GM18909 (cell line): ENCODE measurements at regions not wholly inside any gene's neighbourhood (a gene's known extent, or its start where the extent isn't known, plus 50 kb on each side); places are given as distances from the start of the nearest gene placed in this dataset.
"Not testable (repeated sequence)": the region's sequence is repeated elsewhere in the genome, so short reads cannot be mapped to it uniquely, and the experiment has no call there.

ENCODE experiments used
- ATAC-seq: cut with Tn5 transposase; IDR thresholded peaks from one replicate; pipeline ENCODE4 v1.9.1; 2021; ENCODE audit warnings: mild to moderate bottlenecking; ENCODE audit not compliant: unreplicated experiment, poor library complexity

DNA sequence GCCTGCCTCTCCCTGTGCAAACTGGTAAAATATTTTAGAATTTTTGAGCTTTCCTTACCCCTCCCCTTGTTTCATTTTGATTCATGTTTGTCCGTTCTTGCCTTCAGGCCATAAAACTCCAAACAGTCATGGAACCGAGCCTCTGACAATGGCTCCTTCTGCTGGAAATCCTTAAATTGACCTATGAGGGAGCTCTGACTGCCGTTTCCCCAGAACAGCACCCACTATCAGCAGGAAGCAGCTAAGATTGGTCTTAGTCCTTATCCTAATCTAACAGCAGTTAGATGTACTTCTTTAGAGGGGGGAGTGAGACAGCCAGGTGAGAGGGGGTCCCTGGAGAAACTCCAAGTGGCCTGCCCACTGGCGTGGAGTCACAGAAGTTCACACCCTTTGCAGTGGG is 106.7 kb downstream of the FAM174A start:
- no peak for ATAC-seq

DNA sequence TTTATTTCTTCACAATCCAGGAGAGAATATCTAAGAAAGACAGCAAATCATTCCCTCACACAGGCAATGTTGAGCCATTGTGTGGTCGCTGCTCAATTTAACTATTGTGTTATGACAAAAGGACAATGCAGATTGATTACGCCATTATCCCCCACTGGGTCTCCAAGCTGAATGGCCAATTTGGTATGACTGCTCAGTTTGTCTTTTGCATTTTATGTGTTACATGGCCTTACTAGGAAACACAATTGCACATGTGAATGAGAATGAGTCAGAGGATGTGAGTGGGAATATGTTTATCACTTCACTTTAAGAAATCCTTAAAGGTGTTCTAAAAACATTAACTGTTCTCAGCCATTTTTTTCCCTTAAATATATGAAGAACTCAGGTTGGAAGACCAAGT is 108.3 kb downstream of the FAM174A start:
- no peak for ATAC-seq

DNA sequence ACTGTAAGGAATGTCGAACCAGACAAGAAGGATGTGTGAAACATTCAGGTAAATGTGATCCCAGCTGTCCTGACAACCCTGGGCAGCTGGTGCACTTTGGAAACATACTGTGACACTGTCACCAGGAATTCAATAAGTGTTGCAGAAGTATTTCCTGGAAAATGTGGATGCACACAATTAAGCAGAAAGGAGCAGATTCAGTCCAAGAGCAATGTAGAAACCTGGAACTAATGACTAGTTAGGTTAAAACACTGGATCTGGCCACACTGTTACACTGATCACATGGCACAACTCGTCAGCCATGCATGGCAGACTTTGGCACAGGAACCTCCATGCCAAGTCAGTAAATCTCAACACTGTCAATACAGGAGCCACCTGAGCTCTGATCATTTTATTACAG is 109.0 kb downstream of the FAM174A start:
- ATAC-seq = no peak

DNA sequence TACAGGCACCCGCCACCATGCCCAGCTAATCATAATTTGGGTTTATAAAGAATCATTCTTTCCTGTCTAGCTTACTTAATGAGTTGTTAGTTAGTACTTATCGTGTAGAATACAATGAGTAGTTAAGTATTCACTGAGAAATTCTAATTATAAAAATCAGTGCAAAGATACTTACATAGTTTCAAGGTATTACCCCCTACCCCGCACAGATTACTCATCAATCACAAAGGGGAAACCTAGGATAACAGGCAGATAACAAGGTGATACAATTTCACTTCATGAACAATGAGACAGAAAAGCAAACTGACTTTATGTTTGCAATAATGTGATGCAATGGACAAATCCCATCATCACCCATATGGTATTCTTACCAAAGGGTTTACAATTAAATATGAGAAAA is 109.6 kb downstream of the FAM174A start:
- ATAC-seq = no peak

DNA sequence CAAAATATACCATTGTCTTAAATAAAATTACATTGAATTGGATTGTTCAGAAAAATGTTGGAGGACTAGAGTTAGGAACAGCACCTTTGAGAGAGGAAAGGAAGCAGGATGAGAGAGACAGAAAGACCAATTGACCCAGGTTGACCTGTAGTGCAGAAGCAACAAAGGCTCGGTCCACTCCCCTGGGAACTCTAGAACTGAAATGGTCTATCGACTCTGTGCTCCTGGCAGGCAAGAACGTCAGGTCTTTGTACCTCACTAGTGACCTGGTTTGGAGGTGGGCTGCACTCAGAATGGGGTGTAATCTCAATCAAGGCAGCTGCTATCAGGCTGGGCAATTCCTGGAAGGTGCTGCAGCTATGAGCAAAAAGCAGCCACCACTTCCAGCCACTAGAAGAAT is 110.8 kb downstream of the FAM174A start:
- no peak for ATAC-seq

DNA sequence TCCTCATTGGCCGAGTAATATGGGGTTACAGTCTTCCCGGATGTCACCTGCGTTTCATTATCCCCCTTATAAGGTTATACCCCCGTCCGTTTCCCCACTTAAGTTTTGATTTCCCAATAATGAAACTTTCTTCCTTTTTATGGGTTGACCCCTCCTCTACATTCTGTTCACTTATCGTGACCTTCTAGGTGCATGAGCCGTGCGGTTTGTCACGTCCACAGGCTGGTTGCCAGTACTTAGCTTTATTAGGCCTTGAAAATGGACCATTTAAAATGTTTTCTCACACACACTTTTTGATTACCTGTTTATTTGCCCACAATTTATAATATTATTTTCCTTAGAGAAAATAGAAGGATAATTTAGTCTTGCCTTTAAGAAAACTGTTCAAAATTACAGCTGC is 111.5 kb downstream of the FAM174A start:
- no peak for ATAC-seq

DNA sequence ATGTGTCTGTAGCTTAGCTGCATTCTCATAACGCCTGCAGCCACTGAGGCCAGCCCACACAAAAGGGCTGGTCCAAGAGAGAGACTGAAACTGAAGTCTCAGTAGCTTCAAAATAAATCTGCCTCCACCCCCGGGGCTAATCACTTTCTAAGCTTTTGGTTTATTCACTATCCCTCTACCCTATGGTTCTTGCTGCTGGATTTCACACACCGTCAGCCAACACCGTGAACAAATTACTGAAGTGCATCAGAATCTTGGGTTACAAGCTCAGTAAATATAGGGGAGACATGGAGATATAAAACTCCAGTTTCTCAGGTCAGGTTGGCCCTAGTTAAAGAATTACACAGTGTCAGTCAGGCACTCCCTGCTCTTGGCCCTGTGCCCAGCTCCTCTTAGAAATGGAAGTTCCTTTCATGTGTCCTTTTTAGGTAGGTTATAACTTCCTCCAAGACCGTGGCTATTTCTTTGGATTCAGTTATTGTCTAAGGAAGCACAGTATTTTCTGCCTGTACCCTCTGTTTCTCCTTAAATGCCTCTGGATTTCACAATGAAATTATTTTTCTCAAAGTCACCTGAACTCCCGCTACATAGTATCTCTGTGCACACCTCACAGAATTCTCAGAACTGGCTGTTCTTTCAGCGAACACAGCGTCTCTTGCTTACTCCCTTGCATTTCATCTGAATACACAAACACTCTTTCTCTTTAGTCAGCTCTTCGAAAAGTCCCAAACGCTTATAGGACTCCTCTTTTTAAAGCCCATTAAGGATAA is 112.5 kb downstream of the FAM174A start:
- ATAC-seq = peak; percentile 75

DNA sequence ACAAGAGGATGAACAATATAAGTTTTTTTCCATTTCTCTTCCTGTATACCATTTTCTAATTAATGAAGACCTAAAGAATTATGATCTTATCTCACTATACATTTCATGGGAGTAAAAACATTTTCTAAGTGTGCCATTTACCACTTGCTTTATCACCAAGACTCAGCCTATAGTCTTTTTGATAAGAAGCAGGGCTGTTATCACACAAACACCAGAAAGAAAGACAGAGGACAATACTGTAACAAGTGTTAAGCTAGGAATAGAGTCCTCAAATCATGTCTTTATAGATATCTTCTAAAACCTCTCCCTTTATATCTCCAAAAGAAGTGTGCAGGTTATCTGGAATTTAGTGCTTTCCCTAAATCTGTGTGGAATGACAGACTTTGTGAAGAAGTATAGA is 119.7 kb downstream of the FAM174A start:
- ATAC-seq = no peak

DNA sequence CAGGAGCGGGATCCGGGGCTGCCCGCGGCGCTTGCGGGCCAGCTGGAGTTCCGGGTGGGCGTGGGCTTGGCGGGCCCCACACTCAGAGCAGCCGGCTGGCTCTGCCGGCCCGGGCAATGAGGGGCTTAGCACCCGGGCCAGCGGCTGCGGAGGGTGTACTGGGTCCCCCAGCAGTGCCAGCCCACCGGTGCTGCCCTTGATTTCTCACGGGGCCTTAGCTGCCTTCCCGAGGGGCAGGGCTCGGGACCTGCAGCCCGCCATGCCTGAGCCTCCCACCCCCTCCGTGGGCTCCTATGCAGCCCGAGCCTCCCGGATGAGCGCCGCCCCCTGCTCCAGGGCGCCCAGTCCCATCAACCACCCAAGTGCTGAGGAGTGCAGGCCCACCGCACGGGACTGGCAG is 121.6 kb downstream of the FAM174A start:
- not testable (repeated sequence) for ATAC-seq

DNA sequence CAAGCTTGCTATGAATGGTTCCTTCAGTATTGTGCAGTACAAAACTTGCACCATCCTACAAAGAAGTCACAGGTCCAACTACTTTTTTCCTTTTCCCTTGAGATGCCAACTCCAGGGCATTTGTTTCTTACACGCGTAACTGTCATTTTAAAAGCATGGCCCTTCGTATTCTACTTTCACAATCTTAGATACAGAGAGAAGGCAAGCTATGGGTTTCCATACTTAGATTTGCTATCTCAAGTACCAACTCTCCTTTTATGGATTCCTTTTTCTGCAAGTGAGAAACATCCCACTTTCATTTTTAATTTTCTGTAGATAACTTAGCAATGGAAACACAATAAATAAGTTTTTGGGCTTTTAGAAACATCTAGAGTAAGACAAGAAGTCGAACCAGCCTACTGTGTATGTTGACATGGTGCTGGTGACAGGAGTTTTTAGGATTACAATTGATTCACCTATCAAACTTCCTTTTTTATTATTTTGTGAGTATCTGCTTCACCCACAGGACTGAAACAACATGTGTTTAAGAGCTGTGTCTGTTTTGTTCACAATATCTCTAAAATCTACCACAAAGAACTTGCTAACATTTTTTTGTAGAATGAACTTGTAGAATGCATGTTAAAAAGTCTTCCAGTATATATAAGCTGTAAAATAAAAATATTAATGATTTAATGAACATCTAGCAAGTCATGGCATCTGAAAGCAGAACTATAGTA is 124.1 kb downstream of the FAM174A start:
- ATAC-seq = no peak

DNA sequence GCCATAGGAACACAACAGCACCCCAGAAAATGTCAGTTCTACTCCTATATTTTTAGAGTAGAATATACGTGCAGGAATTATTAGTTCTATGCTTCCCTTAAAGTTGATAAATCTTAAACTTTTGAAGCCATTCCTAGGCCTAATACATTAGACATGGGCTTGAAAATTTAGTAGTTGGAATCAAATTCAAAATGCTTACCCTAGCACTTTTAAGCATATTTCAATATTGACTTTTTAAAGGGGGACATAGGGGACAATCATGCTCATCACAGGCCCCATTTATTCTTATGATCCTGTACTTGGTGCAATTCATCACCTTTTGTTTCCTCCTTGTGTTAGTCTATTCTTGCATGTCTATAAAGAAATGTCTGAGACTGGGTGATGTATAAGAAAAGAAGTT is 129.0 kb downstream of the FAM174A start:
- ATAC-seq = no peak

DNA sequence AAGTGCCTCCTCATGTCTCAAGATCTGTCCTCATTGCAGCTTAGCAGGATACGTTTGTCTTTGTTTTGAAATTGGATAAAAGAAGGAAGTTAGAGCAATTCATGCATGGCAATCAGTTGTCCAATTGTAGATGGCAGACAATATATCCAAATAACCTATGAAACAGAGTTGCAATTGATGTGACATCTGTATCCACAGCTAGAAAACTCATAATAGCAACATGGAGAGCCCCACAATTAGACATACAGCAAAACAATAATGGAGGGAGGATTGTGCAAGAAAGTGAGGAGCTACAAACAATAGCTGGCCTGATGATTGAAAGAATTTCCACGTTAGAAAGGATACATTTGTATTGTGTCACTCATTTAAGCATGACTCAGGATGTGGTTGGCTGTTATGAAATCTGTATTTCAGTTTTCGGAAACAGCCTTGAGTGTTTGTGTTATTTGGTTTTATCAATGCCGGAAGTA is 132.0 kb downstream of the FAM174A start:
- ATAC-seq = peak; percentile 75

DNA sequence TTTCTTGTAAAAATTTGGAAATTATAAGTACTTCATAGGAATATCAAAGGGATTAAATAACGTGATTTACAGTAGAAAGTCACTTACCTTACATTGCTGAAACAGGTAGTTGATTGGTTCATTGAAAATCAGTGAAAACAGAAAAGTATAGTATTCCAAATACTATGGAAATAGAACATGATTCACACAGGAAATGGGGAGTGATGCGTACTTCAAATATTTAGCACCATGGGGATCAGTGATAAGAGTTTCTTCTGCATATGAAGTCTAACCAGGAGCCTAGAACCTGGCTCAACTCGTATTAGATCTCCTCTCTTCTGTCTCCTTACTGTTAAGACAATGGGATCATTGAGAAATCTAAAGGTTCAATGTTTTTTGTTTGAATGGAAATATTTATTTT is 133.3 kb downstream of the FAM174A start:
- no peak for ATAC-seq

DNA sequence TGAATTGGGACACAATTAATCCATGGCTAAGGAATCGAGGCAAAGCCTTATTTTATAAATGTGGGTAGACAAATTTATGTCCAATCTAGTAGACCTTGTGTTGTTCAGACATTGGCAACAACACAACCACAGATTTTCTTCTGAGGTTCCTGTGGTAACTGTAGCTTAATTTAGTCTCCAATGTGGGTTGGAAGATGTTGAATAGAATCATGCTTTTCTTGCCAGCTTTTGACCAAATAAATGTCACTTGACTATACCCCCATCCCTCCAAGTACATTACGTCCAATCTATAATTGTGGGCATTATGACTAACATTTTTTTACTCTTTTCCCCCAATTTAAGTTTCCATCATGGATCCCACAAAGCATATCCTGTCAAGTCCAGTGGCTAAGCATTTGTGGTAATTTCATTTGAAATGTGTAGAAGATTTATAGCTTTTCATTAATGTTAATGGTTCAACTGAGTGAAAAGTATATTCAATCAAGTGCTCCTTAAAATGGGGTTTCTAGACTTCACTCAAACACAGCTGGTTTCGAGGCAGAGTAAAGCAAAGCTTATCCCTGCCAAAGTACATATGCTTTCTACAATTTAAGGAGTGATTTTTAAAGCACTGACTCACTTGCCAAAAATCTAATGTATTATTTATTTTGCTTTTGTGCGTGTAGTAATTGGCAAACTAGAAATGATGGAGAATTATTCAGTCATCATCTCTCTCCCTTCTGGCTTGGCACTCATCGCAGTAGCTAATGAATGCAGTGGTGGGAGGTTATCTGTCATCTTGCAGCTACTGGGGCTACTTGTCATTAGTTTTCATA is 141.8 kb downstream of the FAM174A start:
- ATAC-seq = no peak

DNA sequence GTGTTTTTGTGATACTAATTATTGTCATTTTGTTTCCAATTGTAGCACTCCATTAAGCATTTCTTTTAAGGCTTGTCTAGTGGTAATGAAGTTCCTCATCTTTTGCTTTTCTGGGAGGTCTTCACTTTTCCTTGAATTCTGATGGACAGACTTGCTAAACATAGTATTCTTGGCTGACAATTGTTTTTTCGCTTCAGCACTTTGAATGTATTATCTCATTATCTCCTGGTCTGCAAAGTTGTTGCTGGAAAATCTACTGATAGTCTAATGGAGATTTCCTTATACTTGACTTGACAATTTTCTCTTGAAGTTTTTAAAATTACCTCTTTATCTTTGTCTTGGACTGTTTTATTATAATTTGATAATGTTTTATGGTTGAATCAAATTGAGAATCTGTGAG is 147.5 kb downstream of the FAM174A start:
- no peak for ATAC-seq

DNA sequence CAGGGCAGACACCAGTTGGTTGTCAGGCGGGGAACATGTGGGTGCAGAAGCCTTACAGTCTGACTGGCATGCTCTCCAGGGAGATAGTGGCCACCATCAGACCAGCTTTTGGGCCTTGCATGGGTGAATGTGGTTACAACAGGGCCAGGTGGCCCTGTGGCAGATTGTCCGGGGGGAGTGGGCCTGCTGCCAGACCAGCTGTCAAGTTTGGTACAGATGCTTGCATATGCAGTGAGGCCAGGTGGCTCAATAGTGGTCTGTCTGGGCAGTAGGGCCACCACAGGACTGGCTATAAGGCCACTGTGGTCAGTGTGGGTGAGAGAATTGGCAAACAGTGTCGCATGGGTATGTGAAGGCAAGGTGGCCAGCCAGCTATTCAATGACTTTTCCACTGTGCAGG is 148.7 kb downstream of the FAM174A start:
- no peak for ATAC-seq

DNA sequence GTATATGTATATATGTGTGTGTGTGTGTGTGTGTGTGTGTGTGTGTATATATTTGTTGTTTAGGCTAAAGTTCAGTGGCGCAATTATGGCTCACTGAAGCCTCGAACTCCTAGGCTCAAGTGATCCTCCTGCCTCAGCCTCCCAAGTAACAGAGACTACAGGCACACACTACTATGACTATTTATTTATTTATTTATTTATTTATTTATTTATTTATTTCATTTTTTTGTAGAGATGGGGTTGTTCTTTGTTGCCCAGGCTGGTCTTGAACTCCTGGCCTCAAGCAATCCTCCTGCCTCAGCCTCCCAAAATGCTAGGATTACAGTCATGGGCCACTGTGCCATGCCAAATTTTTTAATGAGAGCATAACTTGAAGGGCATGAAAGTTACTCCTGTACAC is 149.9 kb downstream of the FAM174A start:
- not testable (repeated sequence) for ATAC-seq

DNA sequence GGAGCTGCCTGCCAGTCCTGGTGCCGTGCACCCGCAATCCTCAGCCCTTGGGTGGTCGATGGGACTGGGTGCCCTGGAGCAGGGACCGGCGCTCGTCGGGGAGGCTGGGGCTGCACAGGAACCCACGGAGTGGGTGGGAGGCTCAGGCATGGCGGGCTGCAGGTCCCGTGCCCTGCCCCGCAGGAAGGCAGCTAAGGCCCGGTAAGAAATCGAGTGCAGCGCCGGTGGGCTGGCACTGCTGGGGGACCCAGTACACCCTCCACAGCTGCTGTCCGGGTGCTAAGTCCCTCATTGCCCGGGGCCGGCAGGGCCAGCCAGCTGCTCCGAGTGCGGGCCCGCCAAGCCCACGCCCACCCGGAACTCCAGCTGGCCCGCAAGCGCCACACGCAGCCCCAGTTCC is 153.7 kb downstream of the FAM174A start:
- not testable (repeated sequence) for ATAC-seq

DNA sequence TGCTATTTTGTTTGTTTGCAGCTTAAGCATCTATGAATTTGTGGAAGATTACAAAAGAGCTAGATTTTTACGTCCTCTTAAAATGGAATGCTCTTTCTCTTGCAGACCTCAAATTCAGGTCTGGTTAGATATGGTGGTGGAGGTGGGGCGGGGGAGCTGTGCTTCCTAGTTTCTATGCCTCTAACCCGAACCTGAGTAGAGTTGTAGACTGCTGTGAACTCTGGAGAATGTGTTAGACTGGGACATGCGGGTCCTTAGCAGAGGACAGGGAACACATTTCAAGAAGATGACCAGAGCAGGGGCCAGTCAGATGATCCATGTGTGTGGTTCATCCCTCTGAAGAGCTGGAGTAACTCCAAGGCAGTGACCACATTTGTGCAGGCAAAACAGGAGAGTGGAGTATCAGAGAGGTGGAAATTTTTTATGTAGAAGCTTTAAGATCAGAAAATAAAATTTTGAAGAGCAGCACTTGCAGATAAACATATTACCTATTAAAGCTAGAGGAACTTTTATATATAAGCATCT is 154.9 kb downstream of the FAM174A start:
- ATAC-seq = no peak

DNA sequence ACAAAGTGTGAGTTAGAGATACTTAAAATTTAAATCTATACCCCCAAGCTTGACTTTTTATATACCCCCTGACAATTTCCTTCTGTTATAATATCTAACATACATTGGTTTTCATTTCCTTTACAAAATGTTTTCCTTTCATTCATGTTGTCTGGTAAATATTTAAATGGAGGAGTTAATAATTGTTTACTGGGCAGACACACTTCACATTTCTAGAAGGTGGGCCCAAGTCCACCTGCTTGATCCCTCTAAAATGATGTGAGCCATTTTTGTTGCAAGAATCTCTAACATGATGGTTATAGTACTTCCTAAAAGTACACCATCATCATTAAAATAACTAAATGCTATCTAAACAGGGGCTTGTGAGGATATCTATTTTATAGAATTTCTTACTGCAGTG is 155.9 kb downstream of the FAM174A start:
- ATAC-seq = no peak

DNA sequence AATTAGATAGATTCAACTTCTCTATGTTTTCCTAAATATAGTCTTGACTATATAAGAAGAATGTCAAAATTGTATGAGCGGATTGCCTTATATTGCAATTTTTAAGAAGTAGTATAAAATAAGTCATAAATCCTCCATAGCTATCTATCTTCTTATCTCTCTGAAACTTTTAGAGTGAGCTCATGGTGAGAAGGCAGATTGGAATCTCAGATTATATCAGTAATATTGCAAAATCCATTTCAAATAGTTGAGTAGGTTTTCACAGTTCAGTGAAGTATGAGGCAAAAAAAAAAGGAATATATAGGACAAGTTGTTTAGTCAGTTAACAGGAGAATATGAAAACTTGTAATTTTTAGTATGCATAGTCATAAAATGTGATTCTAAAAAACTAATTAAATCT is 156.4 kb downstream of the FAM174A start:
- no peak for ATAC-seq
